IMR-90 (cell line): ENCODE measurements at regions not wholly inside any gene's neighbourhood (a gene's known extent, or its start where the extent isn't known, plus 50 kb on each side); places are given as distances from the start of the nearest gene placed in this dataset.

Experiments
- ATAC-seq: fragments of 200-7000 bp; cut with Tn5 transposase; 2 replicates; pipeline ENCODE4 v1.9.1; 2020; ENCODE audit warnings: low read depth, mild to moderate bottlenecking, moderate library complexity
- BruUV-seq: library from RNA; stranded (reverse); fragments of 400-500 nt; replicated peaks from 2 replicates; lab custom pipeline; 2021; lab: Mats Ljungman, UMichigan
- CTCF ChIA-PET: fragments of 300-600 bp; formaldehyde crosslinking; extraction: SDS; loops from one replicate; lab custom pipeline; 2021; ENCODE audit warnings: antibody characterized with exemption; lab: Yijun Ruan, JAX
- POLR2A ChIA-PET: fragments of 300-600 bp; sonication (Branson Sonifier 250); formaldehyde crosslinking; loops from one replicate; lab custom pipeline; 2022; ENCODE audit warnings: antibody characterized with exemption; ENCODE audit not compliant: unreplicated experiment; lab: Charles Lee
- DNase-seq: peaks from one replicate; pipeline ENCODE4 v3.0.0; 2013
- H2AFZ ChIP-seq: replicated peaks from 2 replicates; pipeline ENCODE3; 2013; ENCODE audit warnings: low read length, mild to moderate bottlenecking; ENCODE audit not compliant: poor library complexity
- H2AK5ac ChIP-seq: 2 replicates; pipeline ENCODE4 v1.6.1; 2013; ENCODE audit warnings: low read depth, low read length, inconsistent platforms
- H2AK9ac ChIP-seq: replicated peaks from 2 replicates; pipeline ENCODE3; 2013; ENCODE audit warnings: mild to moderate bottlenecking, low read depth, low read length, moderate library complexity; ENCODE audit not compliant: poor library complexity
- H2BK120ac ChIP-seq: 2 replicates; pipeline ENCODE4 v1.6.1; 2013; ENCODE audit warnings: low read depth, low read length, inconsistent platforms
- H2BK15ac ChIP-seq: 3 replicates; pipeline ENCODE4 v1.6.1; 2013; ENCODE audit warnings: low read depth, low read length, inconsistent platforms
- H2BK20ac ChIP-seq: 2 replicates; pipeline ENCODE4 v1.6.1; 2013; ENCODE audit warnings: low read depth, mild to moderate bottlenecking, inconsistent platforms, low read length, moderate library complexity
- H2BK5ac ChIP-seq: 2 replicates; pipeline ENCODE4 v1.6.1; 2013; ENCODE audit warnings: mild to moderate bottlenecking, low read depth, low read length, inconsistent platforms; ENCODE audit not compliant: poor library complexity, severe bottlenecking
- H3K14ac ChIP-seq: replicated peaks from 2 replicates; pipeline ENCODE4 v1.6.1; 2013; ENCODE audit warnings: low read depth, low read length, inconsistent platforms
- H3K18ac ChIP-seq: 2 replicates; pipeline ENCODE4 v1.6.1; 2013; ENCODE audit warnings: low read depth, low read length, control low read depth
- H3K23ac ChIP-seq: 2 replicates; pipeline ENCODE4 v1.6.1; 2013; ENCODE audit warnings: low read depth, low read length, inconsistent platforms
- H3K27ac ChIP-seq: 2 replicates; pipeline ENCODE4 v1.5.1; 2013; ENCODE audit warnings: mild to moderate bottlenecking, control low read depth, low read length; ENCODE audit not compliant: insufficient read depth
- H3K27me3 ChIP-seq: 2 replicates; pipeline ENCODE4 v1.6.1; 2013; ENCODE audit warnings: low read length; ENCODE audit not compliant: control insufficient read depth, insufficient read depth
- H3K36me3 ChIP-seq: 2 replicates; pipeline ENCODE4 v1.6.1; 2013; ENCODE audit warnings: low read length, mixed read lengths; ENCODE audit not compliant: control insufficient read depth, insufficient read depth
- H3K4ac ChIP-seq: 2 replicates; pipeline ENCODE4 v1.6.1; 2013; ENCODE audit warnings: low read depth, low read length, inconsistent platforms
- H3K4me1 ChIP-seq: 2 replicates; pipeline ENCODE4 v1.6.1; 2013; ENCODE audit warnings: low read length, mixed read lengths; ENCODE audit not compliant: control insufficient read depth, insufficient read depth
- H3K4me2 ChIP-seq: 2 replicates; pipeline ENCODE4 v1.6.1; 2013; ENCODE audit warnings: low read depth, mild to moderate bottlenecking, control low read depth, low read length, moderate library complexity
- H3K4me3 ChIP-seq: 2 replicates; pipeline ENCODE4 v1.5.1; 2013; ENCODE audit warnings: low read depth, mild to moderate bottlenecking, control low read depth, low read length, moderate library complexity; ENCODE audit not compliant: insufficient read depth
- H3K56ac ChIP-seq: 2 replicates; pipeline ENCODE4 v1.6.1; 2013; ENCODE audit warnings: low read length, inconsistent platforms; ENCODE audit not compliant: insufficient read depth; ENCODE audit errors: extremely low read depth
- H3K79me1 ChIP-seq, 2 experiments: 2 replicates each; pipeline ENCODE4 v1.6.1; 2013; ENCODE audit warnings: low read length in 2 of 2, inconsistent platforms in 1 of 2, low read depth in 1 of 2
- H3K9ac ChIP-seq: 2 replicates; pipeline ENCODE4 v1.6.1; 2013; ENCODE audit warnings: low read depth, low read length, control low read depth
- H3K9me1 ChIP-seq: 2 replicates; pipeline ENCODE4 v1.6.1; 2013; ENCODE audit warnings: low read length, inconsistent platforms; ENCODE audit not compliant: insufficient read depth
- H3K9me3 ChIP-seq: 2 replicates; pipeline ENCODE4 v1.6.1; 2013; ENCODE audit warnings: low read length; ENCODE audit not compliant: control insufficient read depth, insufficient read depth
- H4K20me1 ChIP-seq: 2 replicates; pipeline ENCODE4 v1.6.1; 2013; ENCODE audit warnings: low read length, inconsistent platforms; ENCODE audit not compliant: insufficient read depth
- H4K5ac ChIP-seq: 2 replicates; pipeline ENCODE4 v1.6.1; 2013; ENCODE audit warnings: mild to moderate bottlenecking, low read depth, low read length, control low read depth
- H4K8ac ChIP-seq, 2 experiments: 2 replicates each; pipeline ENCODE4 v1.6.1; 2013; ENCODE audit warnings: low read depth in 2 of 2, low read length in 2 of 2, control low read depth in 1 of 2, inconsistent platforms in 1 of 2
- H4K91ac ChIP-seq: 2 replicates; pipeline ENCODE4 v1.6.1; 2013; ENCODE audit warnings: low read depth, low read length, inconsistent platforms; ENCODE audit not compliant: insufficient read depth
- BHLHE40 ChIP-seq: fragments of 150-350 bp; IDR thresholded peaks from 2 replicates; pipeline ENCODE4 v1.6.1; 2016; ENCODE audit warnings: mild to moderate bottlenecking, low read depth, low read length
- CEBPB ChIP-seq: IDR thresholded peaks from 2 replicates; pipeline ENCODE4 v1.6.1; 2012; ENCODE audit warnings: low read depth, low read length, improper control_type of control experiment
- CHD1 ChIP-seq: IDR thresholded peaks from 2 replicates; pipeline ENCODE4 v1.6.1; 2012; ENCODE audit warnings: low read depth, low read length, improper control_type of control experiment
- FOS ChIP-seq: fragments of 150-350 bp; IDR thresholded peaks from 2 replicates; pipeline ENCODE4 v1.6.1; 2016; ENCODE audit warnings: low read depth, low read length
- MAFK ChIP-seq: IDR thresholded peaks from 2 replicates; pipeline ENCODE4 v1.6.1; 2012; ENCODE audit warnings: low read depth, low read length, improper control_type of control experiment
- MAZ ChIP-seq: IDR thresholded peaks from 2 replicates; pipeline ENCODE4 v1.6.1; 2012; ENCODE audit warnings: low read depth, mild to moderate bottlenecking, low read length, improper control_type of control experiment, moderate library complexity, borderline replicate concordance
- MXI1 ChIP-seq: IDR thresholded peaks from 2 replicates; pipeline ENCODE4 v1.6.1; 2012; ENCODE audit warnings: low read depth, mild to moderate bottlenecking, low read length, moderate library complexity, borderline replicate concordance
- NFE2L2 ChIP-seq: fragments of 150-350 bp; IDR thresholded peaks from 2 replicates; pipeline ENCODE4 v1.6.1; 2016; ENCODE audit warnings: low read depth, mild to moderate bottlenecking, low read length
- POLR2A ChIP-seq: IDR thresholded peaks from 2 replicates; pipeline ENCODE4 v1.6.1; 2012; ENCODE audit warnings: mild to moderate bottlenecking, low read depth, low read length
- RAD21 ChIP-seq: IDR thresholded peaks from 2 replicates; pipeline ENCODE4 v1.6.1; 2012; ENCODE audit warnings: low read length, improper control_type of control experiment
- RCOR1 ChIP-seq: IDR thresholded peaks from 2 replicates; pipeline ENCODE4 v1.6.1; 2012; ENCODE audit warnings: mild to moderate bottlenecking, low read length, improper control_type of control experiment; ENCODE audit not compliant: insufficient replicate concordance
- RFX5 ChIP-seq: IDR thresholded peaks from 2 replicates; pipeline ENCODE4 v1.8.0; 2012; ENCODE audit warnings: low read depth, mild to moderate bottlenecking, low read length, moderate library complexity
- SMC3 ChIP-seq: fragments of 150-350 bp; IDR thresholded peaks from 2 replicates; pipeline ENCODE4 v1.6.1; 2016; ENCODE audit warnings: low read depth, mild to moderate bottlenecking, antibody characterized with exemption, low read length, moderate library complexity
- dilution Hi-C: fragments of 300-500 bp; cut with HindIII; formaldehyde crosslinking; loops from one replicate; pipeline ENCODE4 v1.14.3; 2018; ENCODE audit warnings: low sequenced_read_pairs; ENCODE audit not compliant: unreplicated experiment
- in situ Hi-C: fragments of 300-500 bp; cut with MboI; formaldehyde crosslinking; loops from 3 replicates; pipeline ENCODE4 v1.14.3; 2019; ENCODE audit warnings: low sequenced_read_pairs, inconsistent platforms, mixed read lengths
- intact Hi-C: fragments of 100-400 bp; cut with micrococcal nuclease; formaldehyde crosslinking; loops from 2 replicates; pipeline ENCODE4 v1.10.0; 2022
- TF ChIP-seq, protein P1 (sequence below): conservative IDR thresholded peaks from 2 replicates; pipeline ENCODE4 v1.5.1; 2012; ENCODE audit warnings: mild to moderate bottlenecking, low read depth, low read length, improper control_type of control experiment
- TF ChIP-seq, protein P2 (sequence below): fragments of 150-350 bp; IDR thresholded peaks from 2 replicates; pipeline ENCODE4 v1.6.1; 2017; ENCODE audit warnings: mild to moderate bottlenecking, antibody characterized with exemption, low read length, low read depth
- TF ChIP-seq, protein P3 (sequence below): fragments of 150-350 bp; IDR thresholded peaks from 2 replicates; pipeline ENCODE4 v1.6.1; 2016; ENCODE audit warnings: low read depth, mild to moderate bottlenecking, low read length, moderate library complexity, borderline replicate concordance

DNA sequence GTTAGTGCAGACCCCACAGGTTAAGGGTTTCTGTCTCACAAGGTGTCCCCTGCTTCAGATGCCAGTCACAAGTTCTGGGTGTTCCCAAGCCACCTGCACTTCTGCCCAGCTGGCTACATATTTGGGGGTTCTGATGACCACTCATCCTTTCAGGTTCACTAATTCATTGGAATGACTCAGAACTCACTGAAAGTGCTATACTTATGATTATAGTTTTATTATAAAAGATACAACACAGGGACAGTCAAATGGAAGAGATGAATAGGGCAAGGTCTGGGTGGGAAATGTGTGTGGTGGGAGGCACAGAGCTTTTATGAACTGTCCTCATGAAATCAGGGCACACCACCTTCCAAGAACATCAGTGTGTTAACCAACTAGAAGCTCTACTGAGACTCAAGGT, 97.7 kb upstream of the CASK start:
- H3K4me1 ChIP-seq = no peaks in the 10 kb centered on the region
- no peak overlapping the region for H2AK9ac ChIP-seq
- POLR2A ChIA-PET = no interaction called here
- H3K4ac ChIP-seq = no peak overlapping the region
- H3K9me1 ChIP-seq = no peaks in the 10 kb centered on the region
- H3K23ac ChIP-seq = no peak overlapping the region
- no peak for DNase-seq
- in situ Hi-C loops (no loop called here), dilution Hi-C loops (no loop called here), intact Hi-C loops (no loop called here)
- H2AK5ac ChIP-seq = no peak overlapping the region
- H2BK20ac ChIP-seq = no peak overlapping the region
- H3K27me3 ChIP-seq = no peaks in the 10 kb centered on the region; the same call in 1 of the 2 replicates
- CTCF ChIA-PET = interaction anchor here (1.0 kb wide), 1 partner anchor 9 kb away, joined by 3 read pairs; no protein-coding TSS in a partner anchor
- H3K36me3 ChIP-seq = no peaks in the 10 kb centered on the region
- H2BK120ac ChIP-seq = no peak overlapping the region
- H4K91ac ChIP-seq = no peak overlapping the region
- H4K20me1 ChIP-seq = no peaks in the 10 kb centered on the region
- no peak overlapping the region for H4K8ac ChIP-seq
- no peaks in the 10 kb centered on the region for H3K9me3 ChIP-seq
- H2BK15ac ChIP-seq = no peak overlapping the region
- H3K4me2 ChIP-seq = no peak overlapping the region
- BruUV-seq = no TSS peak
- H2AFZ ChIP-seq = no peak overlapping the region
- ATAC-seq = no peak
- no peak for TF ChIP-seq SMC3
- no peak for TF ChIP-seq MAZ
- no peak for TF ChIP-seq RFX5
- no peak for TF ChIP-seq RAD21
- TF ChIP-seq, protein P1, sequence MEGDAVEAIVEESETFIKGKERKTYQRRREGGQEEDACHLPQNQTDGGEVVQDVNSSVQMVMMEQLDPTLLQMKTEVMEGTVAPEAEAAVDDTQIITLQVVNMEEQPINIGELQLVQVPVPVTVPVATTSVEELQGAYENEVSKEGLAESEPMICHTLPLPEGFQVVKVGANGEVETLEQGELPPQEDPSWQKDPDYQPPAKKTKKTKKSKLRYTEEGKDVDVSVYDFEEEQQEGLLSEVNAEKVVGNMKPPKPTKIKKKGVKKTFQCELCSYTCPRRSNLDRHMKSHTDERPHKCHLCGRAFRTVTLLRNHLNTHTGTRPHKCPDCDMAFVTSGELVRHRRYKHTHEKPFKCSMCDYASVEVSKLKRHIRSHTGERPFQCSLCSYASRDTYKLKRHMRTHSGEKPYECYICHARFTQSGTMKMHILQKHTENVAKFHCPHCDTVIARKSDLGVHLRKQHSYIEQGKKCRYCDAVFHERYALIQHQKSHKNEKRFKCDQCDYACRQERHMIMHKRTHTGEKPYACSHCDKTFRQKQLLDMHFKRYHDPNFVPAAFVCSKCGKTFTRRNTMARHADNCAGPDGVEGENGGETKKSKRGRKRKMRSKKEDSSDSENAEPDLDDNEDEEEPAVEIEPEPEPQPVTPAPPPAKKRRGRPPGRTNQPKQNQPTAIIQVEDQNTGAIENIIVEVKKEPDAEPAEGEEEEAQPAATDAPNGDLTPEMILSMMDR = no peak
- TF ChIP-seq POLR2A = no peak
- no peak for TF ChIP-seq BHLHE40
- TF ChIP-seq, protein P2, sequence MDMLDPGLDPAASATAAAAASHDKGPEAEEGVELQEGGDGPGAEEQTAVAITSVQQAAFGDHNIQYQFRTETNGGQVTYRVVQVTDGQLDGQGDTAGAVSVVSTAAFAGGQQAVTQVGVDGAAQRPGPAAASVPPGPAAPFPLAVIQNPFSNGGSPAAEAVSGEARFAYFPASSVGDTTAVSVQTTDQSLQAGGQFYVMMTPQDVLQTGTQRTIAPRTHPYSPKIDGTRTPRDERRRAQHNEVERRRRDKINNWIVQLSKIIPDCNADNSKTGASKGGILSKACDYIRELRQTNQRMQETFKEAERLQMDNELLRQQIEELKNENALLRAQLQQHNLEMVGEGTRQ = no peak
- TF ChIP-seq NFE2L2 = no peak
- no peak for TF ChIP-seq FOS
- TF ChIP-seq RCOR1 = no peak
- no peak for TF ChIP-seq CEBPB
- TF ChIP-seq MXI1 = no peak
- no peak for TF ChIP-seq MAFK
- TF ChIP-seq, protein P3, sequence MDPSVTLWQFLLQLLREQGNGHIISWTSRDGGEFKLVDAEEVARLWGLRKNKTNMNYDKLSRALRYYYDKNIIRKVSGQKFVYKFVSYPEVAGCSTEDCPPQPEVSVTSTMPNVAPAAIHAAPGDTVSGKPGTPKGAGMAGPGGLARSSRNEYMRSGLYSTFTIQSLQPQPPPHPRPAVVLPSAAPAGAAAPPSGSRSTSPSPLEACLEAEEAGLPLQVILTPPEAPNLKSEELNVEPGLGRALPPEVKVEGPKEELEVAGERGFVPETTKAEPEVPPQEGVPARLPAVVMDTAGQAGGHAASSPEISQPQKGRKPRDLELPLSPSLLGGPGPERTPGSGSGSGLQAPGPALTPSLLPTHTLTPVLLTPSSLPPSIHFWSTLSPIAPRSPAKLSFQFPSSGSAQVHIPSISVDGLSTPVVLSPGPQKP = no peak
- TF ChIP-seq CHD1 = no peak
- no peak overlapping the region for H3K18ac ChIP-seq
- no peak overlapping the region for H3K14ac ChIP-seq
- H3K4me3 ChIP-seq = no peak overlapping the region
- H3K9ac ChIP-seq = no peak overlapping the region
- H3K79me1 ChIP-seq = no peaks in the 10 kb centered on the region
- H3K56ac ChIP-seq = no peak overlapping the region
- no peak overlapping the region for H4K5ac ChIP-seq
- H2BK5ac ChIP-seq = no peak overlapping the region
- no peak overlapping the region for H3K27ac ChIP-seq
